ENCODE measurements at regions not wholly inside any gene's neighbourhood (a gene's known extent, or its start where the extent isn't known, plus 50 kb on each side); places are given as distances from the start of the nearest gene placed in this dataset.

DNA sequence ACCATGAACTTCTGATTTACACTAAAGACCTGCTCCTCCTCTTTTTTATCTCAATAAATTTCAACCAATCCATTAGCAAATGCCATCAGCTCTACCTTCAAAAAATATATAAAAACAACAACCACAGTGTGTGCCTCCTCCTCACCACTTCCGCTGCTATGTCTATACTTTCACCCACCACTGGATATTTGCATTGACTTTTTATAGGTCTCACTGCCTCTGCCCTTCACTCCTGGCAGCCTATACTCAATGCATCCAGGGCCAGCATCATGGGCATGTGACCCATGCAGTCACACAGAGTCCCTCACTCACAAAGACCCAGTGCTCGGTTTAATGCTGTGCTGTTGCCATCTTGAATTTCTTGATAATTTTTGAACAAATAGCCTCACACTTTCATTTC is 53.5 kb upstream of the CCDC54 start:
- ChIA-PET POLR2A (no interaction called here), CTCF (no interaction called here)
- peaks cover 3% of the 10 kb centered on the region for H3K4me1 Mint-ChIP-seq

DNA sequence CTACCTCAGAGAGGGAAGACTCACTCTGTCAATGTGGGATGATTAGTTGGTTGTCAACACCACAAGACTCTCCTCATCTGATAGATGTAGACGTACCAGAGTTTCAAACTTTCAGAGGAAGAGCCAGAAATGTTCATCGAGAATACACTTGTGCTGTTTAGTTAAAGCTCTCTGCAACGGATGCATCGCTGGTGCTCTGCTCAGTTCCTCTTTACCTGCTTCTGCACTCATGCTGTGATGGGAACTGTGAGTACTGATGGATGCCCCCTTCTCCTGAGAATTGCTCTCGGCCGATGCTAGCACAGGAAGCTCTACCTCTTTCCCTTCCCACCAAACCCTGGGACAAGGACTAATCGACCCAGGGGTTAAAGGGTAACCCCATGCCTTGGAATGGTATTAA is 51.8 kb upstream of the CCDC54 start:
- TF ChIP-seq, protein P1, sequence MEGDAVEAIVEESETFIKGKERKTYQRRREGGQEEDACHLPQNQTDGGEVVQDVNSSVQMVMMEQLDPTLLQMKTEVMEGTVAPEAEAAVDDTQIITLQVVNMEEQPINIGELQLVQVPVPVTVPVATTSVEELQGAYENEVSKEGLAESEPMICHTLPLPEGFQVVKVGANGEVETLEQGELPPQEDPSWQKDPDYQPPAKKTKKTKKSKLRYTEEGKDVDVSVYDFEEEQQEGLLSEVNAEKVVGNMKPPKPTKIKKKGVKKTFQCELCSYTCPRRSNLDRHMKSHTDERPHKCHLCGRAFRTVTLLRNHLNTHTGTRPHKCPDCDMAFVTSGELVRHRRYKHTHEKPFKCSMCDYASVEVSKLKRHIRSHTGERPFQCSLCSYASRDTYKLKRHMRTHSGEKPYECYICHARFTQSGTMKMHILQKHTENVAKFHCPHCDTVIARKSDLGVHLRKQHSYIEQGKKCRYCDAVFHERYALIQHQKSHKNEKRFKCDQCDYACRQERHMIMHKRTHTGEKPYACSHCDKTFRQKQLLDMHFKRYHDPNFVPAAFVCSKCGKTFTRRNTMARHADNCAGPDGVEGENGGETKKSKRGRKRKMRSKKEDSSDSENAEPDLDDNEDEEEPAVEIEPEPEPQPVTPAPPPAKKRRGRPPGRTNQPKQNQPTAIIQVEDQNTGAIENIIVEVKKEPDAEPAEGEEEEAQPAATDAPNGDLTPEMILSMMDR (IDR thresholded peaks at IDR 0.05), result no peak
- no peaks in the 10 kb centered on the region for H3K27me3 Mint-ChIP-seq
- CTCF ChIA-PET, result no interaction called here

More for the DNA sequence above, 53.5 kb upstream of the CCDC54 start:
- ATAC-seq (ENCODE audit: low read depth), result no peak
- H3K36me3 Mint-ChIP-seq (ENCODE audit: low read depth), result no peaks in the 10 kb centered on the region
- H3K9me3 Mint-ChIP-seq, result no peaks in the 10 kb centered on the region
- intact Hi-C loops (cut with micrococcal nuclease), result no loop called here
- H3K27ac Mint-ChIP-seq, result no peak overlapping the region
- H3K4me3 Mint-ChIP-seq, result no peak overlapping the region
- H3K27me3 Mint-ChIP-seq, result no peaks in the 10 kb centered on the region
- TF ChIP-seq, protein P1 (IDR thresholded peaks at IDR 0.05), result no peak
- DNase-seq, result no peak

More for the DNA sequence above, 51.8 kb upstream of the CCDC54 start:
- intact Hi-C loops (cut with micrococcal nuclease), result no loop called here
- Mint-ChIP-seq H3K27ac (no peak overlapping the region), H3K4me1 (peaks cover 9% of the 10 kb centered on the region), H3K4me3 (no peak overlapping the region), H3K36me3 (ENCODE audit: low read depth) (no peaks in the 10 kb centered on the region), H3K9me3 (no peaks in the 10 kb centered on the region)
- DNase-seq, result no peak
- POLR2A ChIA-PET, result no interaction called here
- ATAC-seq (ENCODE audit: low read depth), result no peak

All from activated B cell treated with CpG ODN at 0.5 μM for 24 hours (primary cell).